GM20000 (cell line): ENCODE measurements at regions not wholly inside any gene's neighbourhood (a gene's known extent, or its start where the extent isn't known, plus 50 kb on each side); places are given as distances from the start of the nearest gene placed in this dataset.

Source experiments
- DNase-seq: peaks from one replicate; pipeline ENCODE4 v3.0.0; 2012; ENCODE audit warnings: low spot score
- CTCF ChIP-seq: IDR thresholded peaks from 2 replicates; pipeline ENCODE4 v1.5.1; 2012; ENCODE audit warnings: mild to moderate bottlenecking, control low read depth; ENCODE audit errors: extremely low read depth, missing control alignments

GRCh38 chr21:27290028-27290427, 323.1 kb upstream of the ADAMTS5 start:
- DNase-seq, result no peak
- no peak for TF ChIP-seq CTCF

- no peak for TF ChIP-seq CTCF
Measured at GRCh38 chr21:27286760-27287159, 319.9 kb upstream of the ADAMTS5 start.

GRCh38 chr21:27277110-27277509, 310.2 kb upstream of the ADAMTS5 start:
- no peak for TF ChIP-seq CTCF
- no peak for DNase-seq

More at GRCh38 chr21:27286760-27287159, 319.9 kb upstream of the ADAMTS5 start:
- DNase-seq, result no peak

GRCh38 chr21:27275294-27275927, 308.5 kb upstream of the ADAMTS5 start:
- DNase-seq, result no peak
- TF ChIP-seq CTCF, result no peak

- TF ChIP-seq CTCF, result no peak
- DNase-seq, result no peak
Measured at GRCh38 chr21:27269644-27270043, 302.8 kb upstream of the ADAMTS5 start.

GRCh38 chr21:27268290-27268689, 301.4 kb upstream of the ADAMTS5 start:
- no peak for TF ChIP-seq CTCF
- no peak for DNase-seq

GRCh38 chr21:27265949-27266348, 299.1 kb upstream of the ADAMTS5 start:
- DNase-seq, result no peak
- no peak for TF ChIP-seq CTCF
